ENCODE measurements at regions not wholly inside any gene's neighbourhood (a gene's known extent, or its start where the extent isn't known, plus 50 kb on each side); places are given as distances from the start of the nearest gene placed in this dataset.

GRCh38 chr4:93888768-93889167, 60.2 kb downstream of the ATOH1 start:
- in situ Hi-C loops (cut with MboI): no loop called here
- no TSS peak for BruUV-seq (replicated peaks)
- DNase-seq (ENCODE audit: low read depth, low spot score) (no peak), ATAC-seq (no peak), FAIRE-seq (no peak)
- Histone ChIP-seq H3K4me1 (ENCODE audit: control insufficient read depth, insufficient read depth, low read length) (no peaks in the 10 kb centered on the region), H2AFZ (ENCODE audit: control insufficient read depth, low read depth, low read length) (no peak overlapping the region), H3K4me2 (ENCODE audit: control insufficient read depth, insufficient read depth) (no peak overlapping the region), H3K27ac (ENCODE audit: control insufficient read depth, insufficient read depth) (no peak overlapping the region), H3K79me2 (ENCODE audit: control insufficient read depth, insufficient read depth, low read length) (no peaks in the 10 kb centered on the region), H3K9ac (ENCODE audit: control insufficient read depth, insufficient read depth, low read length) (no peak overlapping the region), H3K9me3 (replicated peaks; ENCODE audit: control insufficient read depth, insufficient read depth, low read length) (no peaks in the 10 kb centered on the region), H3K4me3 (no peak overlapping the region), H4K20me1 (ENCODE audit: control insufficient read depth, insufficient read depth) (no peaks in the 10 kb centered on the region), H3K36me3 (ENCODE audit: control insufficient read depth in 2 of 2, insufficient read depth in 2 of 2, low read length in 1 of 2) (no peaks in the 10 kb centered on the region), H3K27me3 (replicated peaks in 1 of 2; ENCODE audit: control insufficient read depth in 2 of 2, insufficient read depth in 2 of 2, low read length in 1 of 2) (no peaks in the 10 kb centered on the region)
- ChIA-PET CTCF (interaction anchor here (1.2 kb wide), 1 partner anchor 11 kb away, joined by 5 read pairs; no protein-coding TSS in a partner anchor), RAD21 (ENCODE audit: unreplicated experiment) (no interaction called here), SMC1A (ENCODE audit: uncharacterized antibody, unreplicated experiment) (interaction anchor here (0.9 kb wide), 1 partner anchor 14 kb away, joined by 3 read pairs; no protein-coding TSS in a partner anchor), POLR2A (interaction anchor here (1.1 kb wide), 1 partner anchor 320 kb away, joined by 3 read pairs; no protein-coding TSS in a partner anchor)
- TF ChIP-seq ZNF207 (IDR thresholded peaks at IDR 0.05; ENCODE audit: borderline replicate concordance) (no peak), PRDM15 (CRISPR knock-in tag; IDR thresholded peaks at IDR 0.05) (no peak), MAX (IDR thresholded peaks at IDR 0.05; ENCODE audit: low read depth, low read length) (no peak), POU2F2 (IDR thresholded peaks at IDR 0.05; ENCODE audit: borderline replicate concordance, low read depth, low read length) (no peak), YY1 (IDR thresholded peaks at IDR 0.05; ENCODE audit: low read depth, low read length) (no peak), TCF7 (IDR thresholded peaks at IDR 0.05; ENCODE audit: borderline replicate concordance) (no peak)
- TF ChIP-seq, protein P1, sequence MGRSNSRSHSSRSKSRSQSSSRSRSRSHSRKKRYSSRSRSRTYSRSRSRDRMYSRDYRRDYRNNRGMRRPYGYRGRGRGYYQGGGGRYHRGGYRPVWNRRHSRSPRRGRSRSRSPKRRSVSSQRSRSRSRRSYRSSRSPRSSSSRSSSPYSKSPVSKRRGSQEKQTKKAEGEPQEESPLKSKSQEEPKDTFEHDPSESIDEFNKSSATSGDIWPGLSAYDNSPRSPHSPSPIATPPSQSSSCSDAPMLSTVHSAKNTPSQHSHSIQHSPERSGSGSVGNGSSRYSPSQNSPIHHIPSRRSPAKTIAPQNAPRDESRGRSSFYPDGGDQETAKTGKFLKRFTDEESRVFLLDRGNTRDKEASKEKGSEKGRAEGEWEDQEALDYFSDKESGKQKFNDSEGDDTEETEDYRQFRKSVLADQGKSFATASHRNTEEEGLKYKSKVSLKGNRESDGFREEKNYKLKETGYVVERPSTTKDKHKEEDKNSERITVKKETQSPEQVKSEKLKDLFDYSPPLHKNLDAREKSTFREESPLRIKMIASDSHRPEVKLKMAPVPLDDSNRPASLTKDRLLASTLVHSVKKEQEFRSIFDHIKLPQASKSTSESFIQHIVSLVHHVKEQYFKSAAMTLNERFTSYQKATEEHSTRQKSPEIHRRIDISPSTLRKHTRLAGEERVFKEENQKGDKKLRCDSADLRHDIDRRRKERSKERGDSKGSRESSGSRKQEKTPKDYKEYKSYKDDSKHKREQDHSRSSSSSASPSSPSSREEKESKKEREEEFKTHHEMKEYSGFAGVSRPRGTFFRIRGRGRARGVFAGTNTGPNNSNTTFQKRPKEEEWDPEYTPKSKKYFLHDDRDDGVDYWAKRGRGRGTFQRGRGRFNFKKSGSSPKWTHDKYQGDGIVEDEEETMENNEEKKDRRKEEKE (IDR thresholded peaks at IDR 0.05): no peak
- intact Hi-C loops (cut with micrococcal nuclease; ENCODE audit: unreplicated experiment): no loop called here

Measured in GM12878 (cell line).